Kidney tubule cell (primary cell): ENCODE measurements at regions not wholly inside any gene's neighbourhood (a gene's known extent, or its start where the extent isn't known, plus 50 kb on each side); places are given as distances from the start of the nearest gene placed in this dataset.
"Not testable (repeated sequence)": the region's sequence is repeated elsewhere in the genome, so short reads cannot be mapped to it uniquely, and the experiment has no call there.

Source experiments
- DNase-seq: peaks from one replicate; pipeline ENCODE4 v3.0.0-alpha.2; 2018; ENCODE audit warnings: low spot score

- DNase-seq: no peak
These were observed 571.2 kb downstream of the ADGRL2 start for GRCh38 chr1:82371844-82372498.

DNA sequence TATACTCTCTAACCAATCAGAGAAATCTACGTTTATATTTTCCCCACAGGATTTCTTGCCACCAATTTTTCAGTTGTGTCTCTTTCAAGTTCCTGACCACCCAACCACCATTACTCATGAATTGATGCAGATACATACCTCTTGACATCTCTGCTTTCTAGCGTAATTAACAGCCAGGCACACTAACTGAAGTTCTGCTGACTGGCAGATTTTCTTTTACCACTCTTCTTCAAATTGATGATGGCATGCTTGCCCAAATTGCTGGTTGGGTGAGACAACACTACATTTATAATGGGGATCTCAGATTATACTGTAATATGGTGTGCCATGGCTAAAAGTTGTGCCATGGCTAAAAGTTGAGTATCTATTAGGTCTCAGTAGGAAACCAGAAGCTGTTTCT is 566.7 kb downstream of the ADGRL2 start:
- no peak for DNase-seq

DNA sequence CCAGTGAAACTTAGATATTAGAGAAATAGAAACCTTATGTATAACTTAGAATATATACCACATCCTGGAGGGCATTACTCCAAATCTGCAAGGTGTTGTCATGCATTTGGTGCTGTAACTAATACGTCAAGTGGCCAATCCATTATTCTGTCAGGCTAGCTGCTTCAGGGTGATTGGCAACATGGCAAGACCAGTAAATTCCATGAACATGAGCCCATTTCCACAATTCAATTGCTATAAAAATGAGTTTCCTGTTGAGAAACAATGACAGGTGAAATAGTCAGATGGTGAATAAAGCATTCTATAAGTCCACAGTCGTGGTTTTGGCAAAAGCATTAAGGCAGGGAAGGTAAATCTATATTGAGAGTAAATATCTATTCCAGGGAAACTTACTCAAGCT is 566.0 kb downstream of the ADGRL2 start:
- DNase-seq: peak; percentile 20

GRCh38 chr1:82359541-82359940 is 558.8 kb downstream of the ADGRL2 start:
- DNase-seq: peak; percentile 63

GRCh38 chr1:82358706-82359105 is 558.0 kb downstream of the ADGRL2 start:
- DNase-seq: not testable (repeated sequence)

- not testable (repeated sequence) for DNase-seq
These were observed 553.8 kb downstream of the ADGRL2 start for GRCh38 chr1:82354546-82354945.

GRCh38 chr1:82348487-82348886 is 547.8 kb downstream of the ADGRL2 start:
- DNase-seq: no peak

- DNase-seq: no peak
These were observed 545.4 kb downstream of the ADGRL2 start for GRCh38 chr1:82346141-82346540.

DNA sequence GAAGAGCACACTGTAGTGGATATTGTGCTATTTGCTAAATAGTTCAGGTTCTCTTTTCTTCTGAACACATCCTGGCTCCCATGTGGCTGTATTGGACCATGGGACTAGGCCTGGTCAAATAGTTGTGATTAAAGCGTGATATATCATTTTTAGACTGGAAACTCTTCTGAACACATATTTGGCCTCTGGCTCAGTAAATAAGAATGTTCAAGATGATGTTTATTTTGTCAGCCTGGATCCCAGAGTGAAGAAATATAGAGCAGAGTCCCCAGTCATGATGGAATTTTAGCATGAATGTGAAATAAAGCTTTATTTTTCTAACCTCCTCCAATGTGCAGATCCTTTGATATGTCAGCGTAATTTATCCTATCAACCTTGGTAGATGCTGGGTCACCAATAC is 542.6 kb downstream of the ADGRL2 start:
- DNase-seq: no peak

DNA sequence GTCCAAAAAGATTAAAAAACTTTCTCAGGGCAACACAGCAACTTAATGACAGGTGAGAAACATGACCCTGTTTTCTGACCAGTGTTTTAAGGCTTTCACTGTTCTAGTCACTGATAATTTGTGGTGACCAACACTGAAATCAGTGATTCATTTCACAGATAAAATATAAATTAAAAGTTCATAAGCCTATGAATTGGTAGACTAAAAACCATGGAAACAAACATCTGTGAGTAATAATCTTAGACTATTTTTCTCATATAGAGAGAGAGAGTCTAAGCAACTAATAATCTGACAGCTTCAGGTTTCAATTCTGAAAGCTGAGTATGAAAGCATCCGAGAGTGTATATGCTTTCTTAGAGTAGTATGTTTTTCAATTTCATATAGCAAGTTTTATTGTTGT is 536.9 kb downstream of the ADGRL2 start:
- no peak for DNase-seq

GRCh38 chr1:82330330-82330729 is 529.6 kb downstream of the ADGRL2 start:
- DNase-seq: no peak

DNA sequence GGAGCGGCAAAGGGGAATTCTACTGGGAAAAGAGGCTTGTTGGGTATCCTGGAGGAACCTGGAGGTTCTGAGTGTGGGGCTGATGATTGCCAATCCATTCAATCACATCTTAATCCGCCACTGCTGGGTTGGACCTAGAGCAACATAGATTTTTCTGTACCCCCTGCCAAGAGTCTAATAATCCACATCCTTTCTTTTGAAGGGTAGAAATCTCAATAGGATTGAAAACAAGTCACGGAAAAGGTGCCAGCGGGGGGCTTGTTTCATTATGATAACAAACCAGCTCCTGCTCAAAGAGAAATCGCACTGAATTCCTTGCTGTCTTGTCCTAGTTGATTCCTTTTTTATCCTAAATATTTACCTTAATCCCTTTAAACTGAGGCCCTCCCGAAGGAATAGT is 528.5 kb downstream of the ADGRL2 start:
- no peak for DNase-seq

- no peak for DNase-seq
These were observed 522.6 kb downstream of the ADGRL2 start for GRCh38 chr1:82323144-82323841.

DNA sequence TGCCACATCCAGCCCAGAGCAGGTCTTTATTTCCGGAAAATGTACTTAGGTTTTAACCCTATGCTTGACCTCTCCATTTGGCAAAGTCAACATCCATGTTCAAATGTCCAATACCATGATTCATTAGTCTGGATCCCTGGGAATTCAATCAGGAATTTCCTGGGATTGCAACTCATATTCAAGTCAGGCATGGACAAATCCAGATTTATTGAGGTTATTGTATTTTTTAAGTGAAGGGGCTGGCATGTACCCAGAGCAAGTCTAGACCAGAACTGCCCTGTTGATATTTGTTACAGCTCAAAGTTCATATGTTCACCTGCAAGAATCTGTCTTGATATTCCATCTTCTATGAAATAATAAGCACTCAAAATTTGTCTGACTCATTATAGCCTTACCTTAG is 521.1 kb downstream of the ADGRL2 start:
- DNase-seq: peak; percentile 46

- no peak for DNase-seq
These were observed 518.8 kb downstream of the ADGRL2 start for GRCh38 chr1:82319546-82319945.

DNA sequence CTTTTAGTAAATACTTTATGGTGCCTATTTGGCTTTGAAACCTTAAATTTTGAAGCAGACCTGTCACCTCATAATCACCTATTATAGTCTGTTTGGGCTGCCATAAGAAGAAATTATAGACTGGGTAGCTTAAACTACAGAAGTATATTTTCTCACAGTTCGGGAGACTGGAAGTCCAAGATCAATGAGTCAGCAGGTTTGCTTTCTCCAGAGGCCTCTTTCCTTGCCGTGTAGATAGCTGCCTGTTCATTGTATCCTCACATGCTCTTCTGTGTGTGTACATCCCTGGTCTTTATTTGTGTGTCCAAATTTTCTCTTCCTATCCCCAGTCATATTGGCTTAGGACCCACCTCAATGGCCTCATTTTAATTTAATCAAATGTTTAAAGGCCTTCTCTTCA is 518.2 kb downstream of the ADGRL2 start:
- no peak for DNase-seq

GRCh38 chr1:82318265-82318664 is 517.5 kb downstream of the ADGRL2 start:
- no peak for DNase-seq

DNA sequence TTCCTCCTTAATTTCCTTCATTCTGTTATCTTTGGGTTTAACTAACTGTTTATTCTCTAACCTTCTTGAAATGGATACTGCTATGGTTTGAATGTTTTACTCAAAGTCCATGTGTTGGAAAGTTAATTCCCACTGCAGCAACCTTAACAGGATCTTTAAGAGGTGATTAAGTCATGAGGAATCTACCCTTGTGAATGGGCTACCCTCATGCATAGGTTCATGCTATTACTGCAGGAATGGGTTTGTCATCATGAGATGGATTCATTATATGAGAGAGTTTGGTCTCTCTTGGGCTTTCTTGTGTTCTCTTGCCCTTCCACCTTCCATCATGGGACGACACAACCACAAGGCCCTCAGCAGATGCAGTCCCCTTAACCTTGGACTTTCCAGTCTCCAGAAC is 516.9 kb downstream of the ADGRL2 start:
- DNase-seq: peak; percentile 67

GRCh38 chr1:82299656-82300055 is 498.9 kb downstream of the ADGRL2 start:
- DNase-seq: no peak

GRCh38 chr1:82299056-82299455 is 498.3 kb downstream of the ADGRL2 start:
- no peak for DNase-seq

DNA sequence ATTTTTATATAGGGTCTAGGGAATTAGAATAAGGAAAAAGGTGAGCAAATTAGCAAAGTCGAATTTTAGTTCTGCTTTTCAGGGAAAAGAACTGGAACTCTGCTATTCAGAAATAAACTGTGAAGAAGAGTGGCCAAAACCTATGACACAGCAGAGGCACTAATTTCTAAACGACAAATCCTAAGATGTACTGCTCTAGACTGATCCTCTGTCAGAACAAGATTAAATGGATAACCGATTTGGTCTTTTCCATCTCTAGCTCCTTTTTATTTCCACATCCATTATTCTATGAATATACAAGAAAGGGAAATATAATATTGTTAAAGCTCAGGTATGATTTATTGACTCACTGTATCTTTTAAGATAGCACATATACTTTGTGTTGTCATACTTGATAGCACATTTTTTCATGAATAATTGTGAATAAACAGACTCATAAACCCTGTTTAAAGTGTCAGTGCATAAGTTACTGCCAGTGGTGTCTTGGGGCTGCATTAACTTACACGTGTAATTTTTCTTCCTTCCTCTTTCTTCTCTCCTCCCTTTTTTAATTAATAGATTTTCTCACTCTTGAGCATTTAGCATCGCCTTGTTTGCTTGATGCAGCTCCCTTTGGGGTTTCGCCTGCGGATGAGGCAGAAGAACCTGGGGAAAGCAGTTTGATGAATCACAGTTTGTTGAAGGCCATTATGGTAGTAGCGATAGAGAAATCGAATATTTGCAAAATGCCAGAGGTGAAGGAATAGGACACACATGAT is 496.6 kb downstream of the ADGRL2 start:
- no peak for DNase-seq

DNA sequence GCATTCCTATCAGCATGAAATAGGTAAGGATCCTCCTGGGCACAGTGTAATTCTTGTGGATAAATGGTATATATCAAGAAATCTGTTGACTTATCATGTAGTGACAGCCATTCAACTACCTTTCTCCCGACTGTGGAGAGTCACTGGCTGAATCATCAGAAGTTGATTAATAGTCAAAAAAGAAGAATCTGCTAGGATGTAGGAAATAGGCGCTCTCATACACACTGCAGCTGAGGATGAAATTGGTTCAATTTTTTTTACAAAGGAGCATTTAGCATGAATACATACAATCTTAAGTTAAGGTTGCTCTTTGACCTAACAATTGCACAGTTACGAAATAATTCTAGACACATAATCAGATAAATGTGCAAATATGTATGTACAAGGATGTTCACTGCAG is 486.8 kb downstream of the ADGRL2 start:
- no peak for DNase-seq

GRCh38 chr1:82284213-82284612 is 483.5 kb downstream of the ADGRL2 start:
- no peak for DNase-seq
